Tibial nerve (tissue), 4 donors: ENCODE measurements at regions not wholly inside any gene's neighbourhood (a gene's known extent, or its start where the extent isn't known, plus 50 kb on each side); places are given as distances from the start of the nearest gene placed in this dataset.
A peak's percentile ranks its signal among the peaks of the same experiment; 100 is the strongest.

Experiments
- DNase-seq, 2 donors: peaks; one replicate each; pipeline ENCODE4 v3.0.0-alpha.2; 2019; ENCODE audit warnings: low spot score in 2 of 2
- H3K27ac ChIP-seq, 4 donors: fragments of 200-600 bp; sonication (generic) in 3 of 4; one replicate each; pipeline ENCODE4 v1.5.1; 2017 to 2019; ENCODE audit warnings: mild to moderate bottlenecking in 1 of 4
- H3K27me3 ChIP-seq, 2 donors: fragments of 200-600 bp; sonication (generic) in 1 of 2; one replicate each; pipeline versions ENCODE4 v1.5.1 to v1.6.0; 2017 to 2019
- H3K36me3 ChIP-seq, 3 donors: fragments of 200-600 bp; sonication (generic); one replicate each; pipeline ENCODE4 v1.5.1; 2018 to 2019
- H3K4me1 ChIP-seq, 4 donors: fragments of 200-600 bp; sonication (generic) in 3 of 4; one replicate each; pipeline ENCODE4 v1.5.1; 2017 to 2019
- H3K4me3 ChIP-seq, 4 donors: fragments of 200-600 bp; sonication (generic) in 3 of 4; one replicate each; pipeline ENCODE4 v1.5.1; 2017 to 2019; ENCODE audit warnings: mild to moderate bottlenecking in 1 of 4, moderate library complexity in 1 of 4
- H3K9me3 ChIP-seq, 4 donors: fragments of 200-600 bp; sonication (generic) in 3 of 4; one replicate each; pipeline ENCODE4 v1.5.1; 2017 to 2019
- CTCF ChIP-seq, 5 experiments: fragments of 200-600 bp in 3 of 5; fragments of 450-650 bp in 2 of 5; sonication (generic) in 3 of 5; IDR thresholded peaks; one replicate each; pipeline ENCODE4 v1.5.1; 2016 to 2019; ENCODE audit warnings: antibody characterized with exemption in 5 of 5, mild to moderate bottlenecking in 3 of 5, moderate library complexity in 2 of 5
- EP300 ChIP-seq, 2 donors: sonication (generic); formaldehyde crosslinking; IDR thresholded peaks; one replicate each; pipeline ENCODE4 v1.6.1; 2017; ENCODE audit warnings: antibody characterized with exemption in 2 of 2, mild to moderate bottlenecking in 1 of 2
- POLR2A ChIP-seq, 2 donors: fragments of 450-650 bp; IDR thresholded peaks; one replicate each; pipeline ENCODE4 v1.6.1; 2017; ENCODE audit warnings: antibody characterized with exemption in 2 of 2, mild to moderate bottlenecking in 2 of 2, moderate library complexity in 2 of 2
- WGBS, 2 donors: methylation state at CpG; one replicate each; pipeline ENCODE4 v1.1.5; 2018; 5-methylcytosine and 5-hydroxymethylcytosine counted together

GRCh38 chr5:74094096-74094781, 468.2 kb downstream of the ARHGEF28 start:
- H3K4me3 ChIP-seq: no peak overlapping the region
- H3K27me3 ChIP-seq: no peaks in the 10 kb centered on the region
- H3K36me3 ChIP-seq: no peaks in the 10 kb centered on the region
- H3K4me1 ChIP-seq: peaks cover 0 to 6% (median 0%) of the 10 kb centered on the region in 4 donors
- no peak overlapping the region for H3K27ac ChIP-seq
- 48 to 50% methylated on average over 5 of the region's 5 CpGs for WGBS, 2 donors
- DNase-seq: peak in 1 of 2 donors; percentile 22
- TF ChIP-seq POLR2A (IDR thresholded peaks at IDR 0.05) (no peak), EP300 (IDR thresholded peaks at IDR 0.05) (no peak), CTCF (IDR thresholded peaks at IDR 0.05) (no peak)
- H3K9me3 ChIP-seq: peaks cover 0 to 3% (median 0%) of the 10 kb centered on the region in 4 donors

- Histone ChIP-seq H3K9me3 (no peaks in the 10 kb centered on the region), H3K4me1 (peaks cover 0 to 6% (median 0%) of the 10 kb centered on the region in 4 donors), H3K27me3 (no peaks in the 10 kb centered on the region), H3K27ac (no peak overlapping the region), H3K4me3 (no peak overlapping the region), H3K36me3 (no peaks in the 10 kb centered on the region)
- DNase-seq: no peak
- whole genome bisulfite sequencing, 2 donors: 62 to 70% methylated on average over 2 of the region's 2 CpGs
- no peak for TF ChIP-seq POLR2A (IDR thresholded peaks at IDR 0.05)
Observed at GRCh38 chr5:74093561-74093960, 467.6 kb downstream of the ARHGEF28 start.

- Histone ChIP-seq H3K9me3 (no peaks in the 10 kb centered on the region), H3K27me3 (no peaks in the 10 kb centered on the region), H3K36me3 (no peaks in the 10 kb centered on the region), H3K4me1 (peaks cover 0 to 3% (median 0%) of the 10 kb centered on the region in 4 donors), H3K4me3 (no peak overlapping the region), H3K27ac (no peak overlapping the region)
- DNase-seq: no peak
- TF ChIP-seq EP300 (IDR thresholded peaks at IDR 0.05): no peak
- WGBS, 2 donors: 91 to 100% methylated on average over 2 of the region's 2 CpGs
Observed at GRCh38 chr5:74092766-74093165, 466.8 kb downstream of the ARHGEF28 start.

- Histone ChIP-seq H3K9me3 (no peaks in the 10 kb centered on the region), H3K27me3 (no peaks in the 10 kb centered on the region), H3K4me3 (no peak overlapping the region), H3K36me3 (no peaks in the 10 kb centered on the region), H3K4me1 (no peaks in the 10 kb centered on the region), H3K27ac (no peak overlapping the region)
- TF ChIP-seq POLR2A (IDR thresholded peaks at IDR 0.05): no peak
- no peak for TF ChIP-seq EP300 (IDR thresholded peaks at IDR 0.05)
- TF ChIP-seq CTCF (IDR thresholded peaks at IDR 0.05): no peak
- no peak for DNase-seq
- 89 to 91% methylated on average over 2 of the region's 2 CpGs for WGBS, 2 donors
Observed at GRCh38 chr5:74085782-74086181, 459.8 kb downstream of the ARHGEF28 start.

GRCh38 chr5:74085186-74085585, 459.2 kb downstream of the ARHGEF28 start:
- DNase-seq: no peak
- no peak for TF ChIP-seq POLR2A (IDR thresholded peaks at IDR 0.05)
- Histone ChIP-seq H3K9me3 (no peaks in the 10 kb centered on the region), H3K4me1 (no peaks in the 10 kb centered on the region), H3K27ac (no peak overlapping the region), H3K27me3 (no peaks in the 10 kb centered on the region), H3K4me3 (no peak overlapping the region), H3K36me3 (no peaks in the 10 kb centered on the region)
- 71 to 79% methylated on average over 4 of the region's 4 CpGs for WGBS, 2 donors

- WGBS, 2 donors: 59 to 61% methylated on average over 3 of the region's 3 CpGs
- H3K4me3 ChIP-seq: no peak overlapping the region
- no peak for TF ChIP-seq CTCF (IDR thresholded peaks at IDR 0.05)
- TF ChIP-seq EP300 (IDR thresholded peaks at IDR 0.05): no peak
- no peak for TF ChIP-seq POLR2A (IDR thresholded peaks at IDR 0.05)
Observed at GRCh38 chr5:74083096-74083791, 457.2 kb downstream of the ARHGEF28 start.

More at GRCh38 chr5:74083096-74083791, 457.2 kb downstream of the ARHGEF28 start:
- H3K36me3 ChIP-seq: no peaks in the 10 kb centered on the region
- no peaks in the 10 kb centered on the region for H3K4me1 ChIP-seq
- no peaks in the 10 kb centered on the region for H3K9me3 ChIP-seq
- no peak overlapping the region for H3K27ac ChIP-seq
- H3K27me3 ChIP-seq: no peaks in the 10 kb centered on the region
- DNase-seq: no peak
